MM.1S (cell line): ENCODE measurements at regions not wholly inside any gene's neighbourhood (a gene's known extent, or its start where the extent isn't known, plus 50 kb on each side); places are given as distances from the start of the nearest gene placed in this dataset.

Experiments
- EZH2phosphoT487 ChIP-seq: fragments of 300-600 bp; sonication (generic); IDR thresholded peaks from 2 replicates; pipeline ENCODE4 v1.6.1; 2018; ENCODE audit warnings: antibody characterized with exemption, low read length
- TF ChIP-seq, protein P1 (sequence below): fragments of 300-600 bp; sonication (generic); IDR thresholded peaks from 2 replicates; pipeline ENCODE4 v1.5.1; 2016; ENCODE audit warnings: antibody characterized with exemption, low read length, mixed read lengths

DNA sequence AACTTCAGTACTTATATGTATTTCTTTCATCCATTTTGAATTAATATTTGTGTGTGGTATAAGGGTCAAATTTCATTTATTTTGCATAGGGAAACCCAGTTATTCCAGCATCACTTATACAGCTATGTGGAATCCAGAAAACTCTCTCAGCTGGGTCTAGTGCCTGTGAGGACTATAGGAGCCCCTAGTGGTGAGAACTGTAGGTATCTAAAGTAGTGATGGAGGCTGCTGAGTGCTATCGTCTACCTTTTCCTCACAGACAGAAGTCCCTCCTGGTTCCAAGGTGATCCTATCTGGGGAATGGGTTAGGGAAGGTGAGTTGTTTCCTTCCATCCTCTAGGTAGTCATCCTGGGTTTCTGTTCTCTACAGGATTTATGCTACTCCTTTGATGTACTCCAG lies 352.0 kb upstream of the C1orf87 start:
- TF ChIP-seq, protein P1, sequence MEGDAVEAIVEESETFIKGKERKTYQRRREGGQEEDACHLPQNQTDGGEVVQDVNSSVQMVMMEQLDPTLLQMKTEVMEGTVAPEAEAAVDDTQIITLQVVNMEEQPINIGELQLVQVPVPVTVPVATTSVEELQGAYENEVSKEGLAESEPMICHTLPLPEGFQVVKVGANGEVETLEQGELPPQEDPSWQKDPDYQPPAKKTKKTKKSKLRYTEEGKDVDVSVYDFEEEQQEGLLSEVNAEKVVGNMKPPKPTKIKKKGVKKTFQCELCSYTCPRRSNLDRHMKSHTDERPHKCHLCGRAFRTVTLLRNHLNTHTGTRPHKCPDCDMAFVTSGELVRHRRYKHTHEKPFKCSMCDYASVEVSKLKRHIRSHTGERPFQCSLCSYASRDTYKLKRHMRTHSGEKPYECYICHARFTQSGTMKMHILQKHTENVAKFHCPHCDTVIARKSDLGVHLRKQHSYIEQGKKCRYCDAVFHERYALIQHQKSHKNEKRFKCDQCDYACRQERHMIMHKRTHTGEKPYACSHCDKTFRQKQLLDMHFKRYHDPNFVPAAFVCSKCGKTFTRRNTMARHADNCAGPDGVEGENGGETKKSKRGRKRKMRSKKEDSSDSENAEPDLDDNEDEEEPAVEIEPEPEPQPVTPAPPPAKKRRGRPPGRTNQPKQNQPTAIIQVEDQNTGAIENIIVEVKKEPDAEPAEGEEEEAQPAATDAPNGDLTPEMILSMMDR = peak; percentile 21; the same call in 1 of the 2 replicates
- TF ChIP-seq EZH2phosphoT487 = no peak
